CD4-positive, alpha-beta T cell treated with Interleukin-1 beta for 1 hour (primary cell): ENCODE measurements at regions not wholly inside any gene's neighbourhood (a gene's known extent, or its start where the extent isn't known, plus 50 kb on each side); places are given as distances from the start of the nearest gene placed in this dataset.

Experiments used
- DNase-seq, 2 donors: peaks; one replicate each; pipeline ENCODE4 v3.0.0-alpha.2; 2020 to 2022

DNA sequence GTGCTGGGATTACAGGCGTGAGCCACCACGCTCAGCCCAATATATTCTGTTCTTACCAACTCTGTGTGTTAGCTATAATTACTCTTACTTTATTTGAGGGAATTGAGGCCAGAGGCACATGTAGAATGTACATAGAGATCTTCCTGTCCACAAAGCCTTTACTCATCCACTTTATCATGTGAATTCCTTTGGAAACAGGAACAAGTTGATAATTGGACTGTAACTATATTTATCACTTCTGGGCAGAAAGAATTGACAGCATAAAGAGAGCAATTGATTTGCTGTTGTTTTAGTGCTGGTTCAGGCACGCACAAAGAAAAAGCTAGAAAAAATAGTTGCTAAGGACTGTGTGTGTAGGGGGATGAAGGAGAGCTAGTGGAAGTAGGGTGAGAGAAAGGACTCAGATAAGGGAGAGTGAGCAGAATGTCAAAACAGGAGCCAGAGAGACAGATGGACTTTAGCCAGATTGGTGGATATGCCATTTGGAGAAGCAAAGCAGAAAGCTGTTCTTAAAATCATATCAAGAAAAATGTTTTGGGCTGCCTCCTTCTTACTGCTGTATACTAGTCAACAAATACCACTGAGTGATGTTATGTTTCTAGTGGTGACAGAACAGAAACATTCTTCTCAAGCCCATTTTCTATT is 929.8 kb upstream of the CNTN5 start:
- DNase-seq: no peak

DNA sequence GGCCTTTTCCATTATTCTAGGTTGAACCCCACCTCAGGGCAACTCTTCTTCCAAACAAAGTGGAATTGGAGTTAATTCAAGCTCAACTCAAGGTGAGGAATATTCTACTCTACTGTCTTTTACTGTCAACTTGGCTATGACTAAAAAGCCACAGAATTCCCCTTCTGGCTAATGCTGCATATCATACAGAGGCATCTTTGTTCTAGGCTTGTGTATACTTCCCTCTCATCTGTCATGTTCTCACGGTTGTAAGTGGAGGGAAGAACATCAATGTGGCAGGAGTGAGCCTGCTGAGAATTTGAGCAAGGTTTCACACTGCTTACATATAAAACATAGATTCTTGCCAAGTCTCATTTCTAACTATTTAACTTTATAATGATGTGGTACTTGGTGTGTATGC is 921.4 kb upstream of the CNTN5 start:
- no peak for DNase-seq

DNA sequence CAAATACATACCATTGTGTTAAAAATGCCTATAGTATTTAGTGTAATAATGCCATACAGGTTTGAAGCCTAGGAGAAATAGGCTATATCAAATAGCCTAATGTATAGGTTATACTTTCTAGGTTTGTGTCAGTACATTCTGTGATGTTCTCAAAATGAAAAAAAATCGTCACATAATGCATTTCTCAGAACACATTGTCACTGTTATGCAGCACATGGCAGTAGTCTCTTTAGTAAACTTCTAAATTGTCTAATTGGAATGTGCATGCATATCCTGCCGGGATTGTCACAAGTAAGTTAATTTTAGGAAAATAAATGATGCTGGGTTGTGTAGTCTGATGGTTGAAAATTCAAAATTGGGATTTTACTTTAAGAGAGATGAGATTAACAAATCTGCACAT is 920.1 kb upstream of the CNTN5 start:
- no peak for DNase-seq

DNA sequence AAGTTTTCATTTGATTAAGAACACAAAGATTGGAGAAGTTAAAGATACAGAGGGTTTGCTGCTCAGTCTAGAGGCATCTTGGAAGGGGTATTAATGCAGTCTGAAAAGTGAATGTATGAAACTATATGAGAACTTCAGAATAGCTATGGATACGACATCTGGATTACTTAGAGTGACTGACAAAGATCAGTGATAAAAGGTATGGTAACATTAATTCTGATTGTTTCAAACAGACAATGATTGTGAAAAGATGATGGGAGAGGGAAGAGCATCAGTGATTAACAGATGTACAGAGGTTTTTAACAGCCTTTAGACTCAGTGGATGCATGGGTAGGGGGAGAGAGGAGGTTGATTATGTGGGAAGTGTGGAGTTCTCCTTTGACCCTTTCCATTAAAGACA is 919.4 kb upstream of the CNTN5 start:
- DNase-seq: no peak

DNA sequence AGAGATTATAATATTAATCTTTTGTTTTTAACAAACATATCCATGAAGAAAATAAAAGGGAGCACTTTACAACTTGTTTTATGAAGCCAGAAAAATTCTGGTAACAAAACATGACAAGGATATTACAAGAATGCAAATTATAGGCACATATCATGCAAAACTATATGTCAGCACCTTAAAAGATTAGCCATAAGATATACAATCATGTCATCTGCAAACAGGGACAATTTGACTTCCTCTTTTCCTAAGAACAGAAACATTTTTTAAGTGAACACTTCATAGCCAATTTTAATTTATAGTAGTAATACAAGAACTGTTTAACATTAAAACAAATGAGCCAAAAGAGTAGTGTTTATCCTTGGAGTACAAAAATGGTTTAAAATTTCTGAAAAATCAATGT is 916.5 kb upstream of the CNTN5 start:
- no peak for DNase-seq

DNA sequence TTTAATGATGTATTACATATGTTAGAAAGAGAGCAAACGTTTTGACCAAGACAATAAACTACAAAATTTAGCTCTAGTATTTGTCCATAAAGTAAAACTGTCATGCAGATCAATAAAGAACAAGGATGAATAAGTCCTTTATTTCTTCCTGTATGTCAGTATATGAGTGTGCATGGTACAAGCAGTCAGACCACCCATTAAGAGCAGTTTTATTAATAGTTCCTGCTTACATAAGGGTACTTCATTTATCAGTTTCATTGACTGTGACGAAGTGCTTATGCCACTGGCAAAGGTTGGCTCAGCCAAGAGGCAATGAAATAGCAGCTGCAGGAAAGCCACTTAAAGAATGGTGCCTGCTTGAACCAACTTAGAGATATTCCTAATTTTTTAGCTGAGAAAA is 913.0 kb upstream of the CNTN5 start:
- no peak for DNase-seq

DNA sequence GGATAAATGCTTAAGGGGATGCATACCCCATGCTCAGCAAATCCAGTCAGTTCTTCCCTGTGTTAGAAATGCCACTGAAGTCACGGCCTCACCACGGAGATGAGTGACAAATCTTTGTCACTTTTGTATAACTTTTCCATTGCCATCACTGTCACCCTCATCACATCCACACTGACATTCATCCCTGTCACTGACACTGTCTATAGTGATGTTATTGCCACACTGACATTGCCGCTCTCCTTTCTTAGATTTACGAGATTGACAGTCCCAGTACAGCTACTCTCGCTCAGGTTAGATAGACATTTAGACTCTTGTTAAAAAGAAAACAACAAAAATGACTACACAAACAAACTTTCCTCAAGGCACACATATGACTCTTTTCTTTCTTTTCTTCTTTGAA is 910.7 kb upstream of the CNTN5 start:
- no peak for DNase-seq

DNA sequence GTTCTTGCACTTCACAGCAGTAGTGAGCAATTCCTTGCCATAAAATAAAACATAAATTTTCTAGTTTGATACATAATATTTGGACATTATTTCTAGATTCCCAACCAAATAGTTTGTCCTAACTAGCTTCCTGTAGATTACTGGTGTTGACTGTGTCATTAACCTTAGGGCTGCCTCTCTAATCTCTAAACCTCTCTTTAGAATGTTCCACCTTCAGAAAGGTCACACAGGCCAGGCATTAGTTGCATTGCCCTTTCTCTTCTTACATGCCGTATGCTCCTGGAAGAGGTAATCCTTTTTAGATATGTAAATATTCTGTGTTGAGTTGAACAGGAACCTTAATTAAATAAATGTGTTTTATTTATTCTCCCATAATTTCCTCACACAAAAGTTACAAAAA is 904.9 kb upstream of the CNTN5 start:
- no peak for DNase-seq

DNA sequence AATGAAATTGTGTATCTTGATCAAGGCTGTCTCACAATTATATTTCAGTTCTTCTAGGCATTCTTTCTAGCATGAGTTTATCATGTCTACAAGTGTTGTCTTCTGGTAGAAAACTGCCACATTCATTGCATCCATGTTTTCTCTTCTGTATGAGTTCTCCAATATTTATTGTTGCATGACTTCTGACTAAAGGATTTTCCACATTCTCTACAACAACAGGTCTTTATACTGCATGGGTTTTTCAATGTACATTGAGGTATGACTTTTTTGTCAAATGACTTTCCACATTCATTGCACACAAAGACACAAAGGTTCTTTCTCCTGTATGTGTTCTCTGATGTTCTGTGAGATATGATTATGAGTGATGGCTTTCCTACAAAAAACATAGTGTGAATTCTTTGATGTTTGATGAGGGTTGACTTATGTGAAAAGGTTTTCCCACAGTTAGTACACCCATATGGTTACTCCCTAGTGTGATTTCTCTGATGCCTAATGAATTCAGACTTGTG is 890.6 kb upstream of the CNTN5 start:
- no peak for DNase-seq

DNA sequence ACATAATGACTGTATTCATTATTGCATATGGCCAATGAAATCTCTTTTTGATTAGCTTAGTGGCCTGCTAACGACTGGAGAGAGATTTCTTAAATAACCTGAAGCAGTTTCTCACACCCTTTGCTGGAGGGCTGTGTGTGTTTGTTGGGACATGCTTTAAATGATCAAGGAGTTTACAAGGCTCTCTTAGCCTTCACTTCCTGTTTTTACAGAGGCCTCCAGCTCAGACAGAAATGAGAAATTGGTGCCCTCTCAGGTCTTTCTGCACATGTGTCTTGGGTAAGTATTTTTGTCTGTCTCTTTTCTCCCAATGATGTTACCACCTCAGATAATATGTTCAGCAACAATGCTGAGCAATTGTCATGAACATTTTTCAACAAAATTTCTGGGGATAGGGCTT is 884.4 kb upstream of the CNTN5 start:
- DNase-seq: no peak

DNA sequence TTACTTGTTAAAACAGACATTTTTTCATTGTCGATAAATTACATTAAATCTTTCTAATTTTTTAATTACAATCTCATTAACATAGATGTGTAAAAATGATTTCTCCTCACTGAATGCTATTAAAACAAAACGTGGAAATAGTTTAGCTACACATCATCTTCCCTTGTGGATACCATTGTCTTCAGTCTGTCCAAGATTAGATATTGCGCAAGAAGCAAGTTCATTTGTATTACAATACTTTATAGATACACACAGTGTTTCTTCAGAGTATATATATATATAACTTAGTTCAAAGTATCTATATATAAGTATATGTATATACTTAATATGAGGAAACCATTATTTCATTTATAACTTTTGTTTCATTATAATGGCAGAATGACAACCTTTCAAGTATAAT is 883.3 kb upstream of the CNTN5 start:
- no peak for DNase-seq

DNA sequence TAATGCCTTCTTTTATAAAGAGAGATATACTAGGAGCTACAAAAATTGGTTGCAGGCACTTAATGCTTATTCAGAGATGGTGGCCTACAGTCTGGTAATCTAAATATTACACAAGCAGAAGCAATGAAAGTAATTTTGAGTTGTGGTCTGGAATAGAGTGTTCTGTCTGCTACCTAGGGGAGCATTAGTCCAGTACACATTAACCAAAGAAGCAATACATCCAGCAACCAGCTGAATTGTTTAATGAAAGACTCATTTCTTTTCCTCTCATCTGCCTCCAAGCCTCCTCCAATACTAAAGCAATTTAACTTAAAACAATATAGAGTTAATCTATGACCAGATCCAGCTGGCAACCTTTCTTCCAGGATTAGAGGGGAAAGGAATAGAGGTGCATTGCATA is 877.1 kb upstream of the CNTN5 start:
- no peak for DNase-seq

DNA sequence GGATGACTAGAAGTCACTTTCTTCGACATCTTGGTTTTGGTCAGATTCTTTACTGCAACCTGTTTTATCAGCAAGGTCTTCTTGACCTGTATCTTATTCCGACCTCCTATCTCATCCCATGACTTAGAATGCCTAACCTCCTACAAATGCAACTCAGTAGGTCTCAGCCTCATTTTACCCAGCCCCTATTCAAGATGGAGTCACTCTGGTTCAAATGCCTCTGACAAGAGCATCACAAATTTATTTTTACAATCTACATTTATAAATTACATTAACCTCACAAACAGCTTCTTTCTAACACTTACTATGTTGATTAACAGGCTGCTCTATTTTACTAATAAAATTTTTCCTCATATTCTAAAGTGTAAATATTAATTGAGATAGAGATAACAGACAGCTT is 867.0 kb upstream of the CNTN5 start:
- DNase-seq: no peak

DNA sequence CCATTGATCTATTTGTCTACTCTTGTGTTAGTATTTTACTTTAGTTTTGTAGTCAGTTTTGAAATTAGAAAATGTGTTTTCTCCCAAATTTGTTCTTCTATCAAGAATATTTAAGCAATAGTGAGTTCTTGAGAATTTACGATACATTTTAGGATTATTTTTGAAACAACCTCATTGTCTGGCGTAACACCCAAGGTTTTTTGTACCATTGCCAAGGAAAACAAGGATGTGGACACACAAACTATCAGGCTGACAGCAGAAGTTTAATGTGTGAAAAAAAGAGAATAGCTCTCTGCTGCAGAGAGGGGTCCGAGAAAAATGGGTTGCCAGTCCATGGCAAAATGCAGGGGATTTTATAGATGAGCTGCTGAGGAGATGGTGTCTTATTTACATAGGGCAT is 865.1 kb upstream of the CNTN5 start:
- no peak for DNase-seq

DNA sequence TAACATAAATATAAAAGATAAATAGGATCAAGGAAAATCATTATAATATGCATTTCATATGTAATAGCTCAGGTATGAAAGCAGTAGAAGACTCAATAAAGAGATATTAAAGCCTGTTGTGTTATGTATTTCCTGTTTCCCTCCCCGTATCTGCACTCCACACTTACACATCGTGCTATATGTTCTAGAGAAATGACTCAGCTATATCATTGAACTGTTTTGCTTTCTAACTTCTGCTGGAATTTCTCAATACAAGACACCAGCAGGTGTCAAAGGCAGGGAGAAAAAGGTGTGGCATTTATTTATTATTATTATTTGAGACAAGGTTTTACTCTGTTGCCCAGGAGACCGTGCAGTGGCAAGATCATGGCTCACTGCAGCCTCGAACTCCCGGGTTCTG is 842.8 kb upstream of the CNTN5 start:
- DNase-seq: no peak

DNA sequence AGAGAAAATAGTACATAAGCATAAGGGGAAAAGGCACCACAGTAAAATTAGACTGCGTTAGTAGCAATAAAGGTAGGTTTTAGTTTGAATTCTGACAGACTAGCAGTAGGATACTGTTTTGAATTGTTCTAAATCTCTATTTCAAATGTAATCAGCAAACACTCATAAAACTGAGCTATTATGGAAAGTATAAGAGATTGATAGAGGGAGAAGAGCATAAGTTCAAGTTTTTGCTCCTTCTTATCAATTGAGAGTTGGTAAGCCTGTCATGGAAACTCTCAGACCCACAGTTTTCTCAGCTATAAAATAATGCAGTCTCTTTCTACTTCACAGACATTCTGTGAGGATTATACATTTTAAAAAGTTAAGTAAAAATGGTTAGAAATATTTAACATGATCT is 840.2 kb upstream of the CNTN5 start:
- DNase-seq: no peak

DNA sequence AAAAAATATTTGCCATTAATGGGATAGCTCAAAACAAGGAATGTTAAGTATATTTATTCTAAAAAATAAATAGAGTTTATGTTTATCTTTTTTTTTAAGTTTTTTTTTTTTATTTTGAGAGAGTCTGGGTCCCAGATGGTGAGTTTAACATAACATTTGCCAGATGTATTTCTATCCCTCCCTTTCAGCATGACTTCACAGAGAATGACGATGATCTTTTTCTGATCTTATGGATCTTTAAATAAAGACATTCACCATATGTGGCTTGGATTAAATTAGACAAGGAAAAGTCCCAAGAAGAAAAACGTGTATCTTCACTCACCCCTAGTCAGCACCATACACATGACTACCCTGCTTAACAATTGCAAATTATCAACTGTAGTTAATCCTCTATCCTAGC is 839.8 kb upstream of the CNTN5 start:
- no peak for DNase-seq

DNA sequence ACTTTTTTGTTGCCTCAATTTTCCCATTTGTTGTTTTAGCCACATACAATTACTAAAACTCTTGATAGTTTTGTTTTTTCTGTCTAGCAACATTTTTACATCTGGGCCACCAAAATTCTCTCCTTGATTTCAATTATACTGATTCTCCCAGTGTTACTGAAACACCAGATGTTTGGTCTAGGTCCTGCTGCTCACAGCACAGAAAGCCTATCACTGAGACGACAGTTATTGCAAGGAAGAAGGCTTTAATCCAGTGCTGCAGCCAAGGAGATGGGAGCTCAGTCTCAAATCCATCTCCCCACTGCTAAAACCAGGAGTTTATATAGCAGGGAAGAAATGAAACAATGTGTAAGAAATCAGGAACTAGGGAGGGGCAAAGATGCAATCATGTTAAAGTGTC is 837.7 kb upstream of the CNTN5 start:
- no peak for DNase-seq

DNA sequence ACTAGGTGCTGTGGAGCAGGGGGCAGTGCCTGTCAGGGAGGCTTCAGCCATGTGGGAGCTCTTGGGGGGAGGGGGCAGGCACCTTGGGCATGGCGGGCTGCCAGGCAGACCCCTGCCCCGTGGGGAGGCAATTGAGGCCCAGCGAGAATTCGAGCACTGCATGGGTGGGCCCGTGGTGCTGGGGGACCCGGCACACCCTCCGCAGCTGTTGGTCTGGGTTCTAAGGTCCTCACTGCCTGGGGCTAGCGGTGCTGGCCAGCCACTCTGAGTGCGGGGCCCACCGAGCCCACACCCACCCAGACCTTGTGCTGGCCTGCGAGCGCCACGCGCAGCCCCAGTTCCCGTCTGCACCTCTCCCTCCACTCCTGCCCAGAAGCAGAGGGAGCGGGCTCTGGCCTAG is 835.5 kb upstream of the CNTN5 start:
- DNase-seq: no peak

DNA sequence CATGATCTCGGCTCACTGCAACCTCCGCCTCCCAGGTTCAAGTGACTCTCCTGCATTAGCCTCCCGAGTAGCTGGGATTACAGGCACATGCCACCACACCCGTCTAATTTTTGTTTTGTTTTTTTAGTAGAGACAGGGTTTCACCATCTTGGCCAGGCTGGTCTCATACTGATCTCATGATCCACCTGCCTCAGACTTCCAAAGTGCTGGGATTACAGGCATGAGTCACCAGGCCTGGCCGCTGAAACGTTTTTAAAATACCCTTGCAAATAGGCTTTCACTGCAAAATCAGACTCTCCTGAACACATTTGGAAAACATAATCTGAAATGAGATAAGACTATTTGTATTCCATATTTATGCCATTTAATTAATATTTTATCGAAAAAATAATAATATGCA is 826.1 kb upstream of the CNTN5 start:
- no peak for DNase-seq

DNA sequence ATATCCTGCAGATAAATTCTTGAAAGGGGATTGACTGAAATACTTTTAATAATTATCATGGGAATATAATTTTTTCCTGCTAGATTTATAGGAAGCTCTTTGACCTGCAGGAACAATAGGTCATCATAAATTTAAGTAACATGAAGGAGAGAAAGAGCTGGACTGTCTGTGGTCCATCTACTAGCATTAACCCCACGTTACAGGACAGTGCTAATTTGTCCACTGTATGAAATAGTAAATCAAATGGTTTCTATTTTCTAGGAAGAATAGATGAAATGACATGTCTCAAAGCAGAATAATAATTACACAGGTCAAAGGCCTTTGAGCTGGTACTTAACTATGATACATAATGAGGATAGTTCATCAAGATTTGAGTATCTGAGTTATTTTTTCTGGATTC is 825.4 kb upstream of the CNTN5 start:
- DNase-seq: no peak

DNA sequence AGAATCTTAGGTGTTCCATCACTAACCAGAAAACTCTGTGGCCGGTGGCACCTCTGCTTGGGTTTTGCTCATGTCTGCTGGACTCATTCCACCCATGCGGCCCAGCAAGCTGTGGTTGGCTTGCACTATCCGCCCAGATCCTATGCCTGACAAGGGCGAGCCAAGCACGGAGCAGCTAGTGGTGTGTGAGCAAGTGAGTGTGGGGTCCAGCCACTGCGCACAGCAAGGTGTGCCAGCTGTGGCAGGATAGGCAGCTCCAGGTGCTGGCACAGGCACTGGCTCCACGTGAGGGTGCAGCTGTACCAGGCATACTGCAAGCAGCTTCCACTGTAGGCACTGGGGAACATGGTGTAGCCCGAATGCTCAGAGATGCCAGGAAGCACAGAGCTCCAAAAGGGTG is 813.7 kb upstream of the CNTN5 start:
- no peak for DNase-seq

DNA sequence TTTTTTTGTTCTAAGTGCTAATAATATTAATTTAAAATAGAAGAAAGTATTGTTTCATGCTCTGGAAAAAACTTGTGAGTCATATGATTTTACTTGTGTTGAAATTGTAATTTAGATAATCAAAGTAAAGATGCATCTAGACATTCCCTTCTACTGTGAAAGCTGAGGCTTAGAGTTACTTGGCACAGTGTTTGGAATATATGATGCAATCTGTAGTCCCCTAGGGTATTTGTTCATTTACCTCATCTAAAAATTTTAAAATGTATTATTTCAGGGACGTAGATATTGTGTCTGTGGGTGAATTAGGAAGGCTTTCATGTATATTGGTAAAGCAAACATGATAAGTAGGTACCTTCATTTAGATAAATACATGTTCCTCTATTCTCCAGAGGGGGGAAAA is 793.5 kb upstream of the CNTN5 start:
- DNase-seq: no peak

DNA sequence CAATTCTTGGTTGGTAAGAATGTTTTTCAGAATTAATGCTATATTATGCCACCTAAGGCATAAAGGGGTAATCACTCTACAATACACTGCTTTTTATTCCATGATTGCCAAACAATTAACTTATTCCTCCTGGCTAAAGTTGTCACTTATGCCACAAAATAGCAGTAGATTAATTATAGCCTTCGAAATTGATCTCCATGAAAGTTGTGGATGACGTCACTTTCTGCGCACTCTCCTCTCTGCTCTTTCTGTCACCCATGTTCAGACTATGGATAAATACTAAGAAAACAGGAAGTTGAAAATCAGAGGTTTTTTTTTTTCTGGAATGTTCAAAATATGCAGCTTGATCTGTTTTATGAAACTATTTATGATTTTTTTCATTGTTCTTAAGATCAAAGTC is 790.1 kb upstream of the CNTN5 start:
- DNase-seq: no peak

DNA sequence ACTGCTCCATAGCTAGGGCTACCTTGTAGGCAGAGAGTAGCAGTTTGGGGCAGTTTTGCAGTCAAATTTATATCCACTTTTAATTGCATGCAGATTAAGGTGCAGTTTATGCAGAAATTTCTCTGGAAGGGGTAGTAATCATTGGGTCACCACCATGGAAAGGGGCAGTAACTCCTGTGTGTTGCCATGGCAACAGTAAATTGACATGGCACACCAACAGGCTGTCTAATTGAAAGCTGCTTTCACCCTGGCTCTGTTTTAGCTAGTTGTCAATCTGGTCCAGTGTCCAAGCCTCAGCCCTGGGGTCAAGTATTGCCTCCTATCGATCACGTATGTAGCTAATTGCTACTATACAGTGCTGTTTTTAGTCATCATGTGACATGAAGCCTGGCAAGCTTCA is 786.1 kb upstream of the CNTN5 start:
- DNase-seq: no peak

DNA sequence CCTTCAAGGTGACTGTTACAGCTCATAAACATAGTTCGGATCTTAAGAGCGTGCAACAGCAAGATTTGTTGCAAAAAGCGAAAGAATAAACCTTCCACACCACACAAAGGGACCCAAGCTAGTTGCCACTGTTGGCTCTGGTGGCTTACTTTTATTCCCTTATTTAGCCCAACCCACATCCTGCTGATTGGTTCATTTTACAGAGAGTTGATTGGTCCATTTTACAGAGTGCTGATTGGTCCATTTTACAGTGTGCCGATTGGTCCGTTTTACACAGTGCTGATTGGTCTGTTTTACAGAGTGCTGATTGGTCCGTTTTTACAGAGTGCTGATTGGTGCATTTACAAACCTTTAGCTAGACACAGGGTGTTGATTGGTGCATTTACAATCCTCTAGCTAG is 776.9 kb upstream of the CNTN5 start:
- no peak for DNase-seq
